GM19455 (cell line): ENCODE measurements at regions not wholly inside any gene's neighbourhood (a gene's known extent, or its start where the extent isn't known, plus 50 kb on each side); places are given as distances from the start of the nearest gene placed in this dataset.

ENCODE experiments used
- ATAC-seq: cut with Tn5 transposase; IDR thresholded peaks from one replicate; pipeline ENCODE4 v1.9.1; 2021; ENCODE audit not compliant: unreplicated experiment

DNA sequence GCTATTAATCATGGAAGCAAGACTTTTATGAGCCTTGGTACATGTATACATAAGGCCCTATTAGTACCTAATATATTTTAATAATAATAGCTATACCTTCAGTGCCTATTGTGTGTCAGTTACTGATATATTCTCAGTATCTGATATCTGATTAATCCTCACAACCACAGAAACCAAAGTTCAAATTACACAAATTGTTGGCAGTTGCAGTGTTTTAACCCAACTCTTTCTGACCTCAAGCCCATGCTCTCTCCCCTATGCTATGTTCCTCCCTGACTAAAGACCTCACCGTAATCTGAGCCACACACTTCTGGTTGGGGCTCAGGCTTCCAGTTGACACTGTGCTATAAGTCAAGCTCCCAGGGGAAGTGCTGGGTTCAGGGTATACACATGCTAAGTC lies 214.4 kb downstream of the SPTSSA start:
- no peak for ATAC-seq

DNA sequence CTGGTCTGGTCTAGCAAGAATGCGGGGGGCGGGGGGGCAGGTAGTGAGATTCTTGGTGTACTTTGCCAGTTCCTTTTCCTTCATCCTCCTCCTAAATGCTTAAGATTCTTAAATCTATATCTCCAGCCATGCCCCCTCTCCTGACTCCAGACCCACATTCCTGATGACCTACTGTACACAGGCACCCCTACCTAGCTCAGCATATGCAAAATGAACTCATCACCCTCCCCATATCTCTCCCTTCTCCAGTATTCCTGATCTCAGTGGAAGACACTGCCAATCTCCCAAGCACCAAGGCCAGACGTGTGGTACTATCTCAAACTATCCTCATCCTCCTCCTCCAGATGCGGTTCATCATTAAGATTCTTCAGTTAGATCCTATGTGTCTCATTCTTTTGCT lies 215.8 kb downstream of the SPTSSA start:
- no peak for ATAC-seq

DNA sequence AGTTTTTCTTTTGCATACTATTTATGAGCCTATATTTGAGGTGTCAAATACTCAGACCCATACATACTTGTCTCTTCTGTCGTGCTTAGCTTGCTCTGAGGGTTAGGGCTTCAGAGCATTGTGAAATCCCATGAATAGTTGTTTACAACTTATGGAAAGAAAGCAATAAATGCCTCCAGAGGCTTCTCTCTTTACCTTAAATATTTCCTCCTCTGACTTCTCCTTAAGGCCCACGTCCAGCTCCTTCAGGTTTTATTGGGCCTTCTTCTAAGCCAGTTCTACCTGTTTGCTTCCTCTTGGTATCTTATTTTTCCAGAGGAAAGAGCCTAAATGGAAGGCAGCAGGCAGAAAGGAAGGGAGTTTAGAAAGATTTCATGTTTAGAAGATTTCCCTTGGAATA lies 218.6 kb downstream of the SPTSSA start:
- ATAC-seq = no peak

DNA sequence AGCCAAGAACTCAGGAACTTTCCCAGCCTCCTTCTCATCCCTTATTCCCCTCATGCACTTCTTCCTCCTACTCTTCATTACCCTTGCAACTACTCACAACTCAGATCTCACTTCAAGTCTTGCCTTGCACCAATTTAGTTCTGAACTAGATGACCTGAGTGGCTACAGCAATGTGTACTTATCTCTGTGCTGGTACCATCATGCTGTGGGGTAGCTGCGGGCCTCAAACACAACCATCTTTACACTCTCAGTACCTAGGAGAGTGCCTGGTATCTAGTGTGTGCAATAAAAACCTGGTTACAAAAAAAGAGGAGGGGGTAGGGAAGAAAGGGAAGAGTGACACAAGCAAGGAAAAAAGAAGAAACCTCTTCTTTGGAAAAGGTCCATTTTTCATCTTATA lies 219.0 kb downstream of the SPTSSA start:
- no peak for ATAC-seq

DNA sequence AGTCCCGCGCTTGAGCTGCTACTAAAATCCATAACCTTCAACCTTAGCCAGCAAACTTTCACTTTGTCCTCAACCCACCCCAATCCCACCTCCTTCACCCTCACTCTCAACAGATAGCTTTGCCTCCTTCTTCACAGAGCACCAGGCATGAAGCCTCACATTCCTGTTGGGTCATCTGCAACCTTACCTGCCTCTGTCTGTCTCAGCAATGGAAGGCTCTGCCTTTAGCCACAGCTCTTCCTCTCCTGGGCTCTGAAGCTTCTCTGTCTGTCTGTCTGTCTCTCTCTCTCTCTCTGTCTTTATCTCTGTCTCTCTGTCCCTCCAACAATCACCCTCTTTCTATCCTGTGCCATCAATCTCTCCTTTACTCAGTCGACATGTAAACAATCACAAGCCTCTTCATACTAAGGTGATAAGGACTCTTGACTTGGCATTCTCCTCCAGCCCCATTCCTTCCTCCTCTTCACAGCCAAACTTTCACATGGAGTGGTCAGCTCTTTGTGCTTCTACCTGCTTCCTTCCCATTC lies 220.8 kb downstream of the SPTSSA start:
- ATAC-seq = no peak

DNA sequence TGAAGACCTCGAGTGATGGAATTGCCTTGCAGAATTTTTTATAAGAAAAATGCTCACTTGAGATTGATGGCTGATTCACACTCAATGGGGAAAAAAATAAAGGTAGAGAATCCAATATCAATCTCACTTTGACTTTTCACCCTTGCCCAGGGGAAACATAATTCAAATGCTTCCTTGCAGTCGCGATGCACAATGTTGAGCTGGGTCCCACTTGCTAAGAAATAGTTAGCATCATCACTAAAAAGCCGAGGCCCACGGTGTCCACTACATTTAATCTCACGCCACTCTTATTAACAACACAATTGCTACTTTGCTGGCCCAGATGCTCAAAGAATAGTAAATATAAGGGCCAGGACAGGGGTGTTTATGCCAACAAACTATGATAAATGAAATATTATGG lies 223.4 kb downstream of the SPTSSA start:
- no peak for ATAC-seq

DNA sequence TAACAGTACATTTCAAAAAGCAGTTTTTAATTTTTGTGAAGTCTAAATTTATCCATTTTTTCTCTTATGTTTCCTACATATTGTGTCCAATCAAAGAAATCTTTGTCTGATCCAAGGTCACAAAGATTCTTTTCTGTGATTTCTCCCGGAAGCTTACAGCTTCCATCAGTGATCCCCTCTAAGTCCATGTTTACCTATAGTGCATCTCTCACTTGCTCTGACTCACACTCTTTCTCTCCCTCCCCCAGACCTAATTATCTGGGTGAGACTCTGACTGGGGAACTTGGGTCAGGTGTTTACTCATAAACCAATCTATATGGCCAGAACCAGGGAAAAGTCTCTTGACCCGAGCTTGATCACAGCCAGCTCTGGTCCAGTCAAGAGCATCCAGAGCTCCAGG lies 224.4 kb downstream of the SPTSSA start:
- no peak for ATAC-seq

DNA sequence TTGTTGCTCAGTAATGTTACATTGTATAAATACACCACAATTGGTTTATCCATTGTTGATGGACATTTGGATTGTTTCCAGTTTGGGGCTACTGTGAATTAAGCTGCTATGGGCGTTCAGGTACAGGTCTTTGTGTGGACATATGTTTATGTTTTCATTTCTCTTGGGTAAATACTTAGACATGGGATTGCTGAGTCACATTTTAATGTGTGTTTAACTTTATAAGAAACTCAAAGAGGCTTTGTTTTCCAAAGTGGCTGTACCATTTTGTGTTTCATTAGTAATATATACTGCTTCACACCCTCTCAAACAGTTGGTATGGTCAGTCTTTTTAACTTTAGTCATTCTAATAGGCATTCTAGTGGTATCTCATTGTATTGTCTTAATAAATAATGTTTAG lies 225.0 kb downstream of the SPTSSA start:
- ATAC-seq = no peak

DNA sequence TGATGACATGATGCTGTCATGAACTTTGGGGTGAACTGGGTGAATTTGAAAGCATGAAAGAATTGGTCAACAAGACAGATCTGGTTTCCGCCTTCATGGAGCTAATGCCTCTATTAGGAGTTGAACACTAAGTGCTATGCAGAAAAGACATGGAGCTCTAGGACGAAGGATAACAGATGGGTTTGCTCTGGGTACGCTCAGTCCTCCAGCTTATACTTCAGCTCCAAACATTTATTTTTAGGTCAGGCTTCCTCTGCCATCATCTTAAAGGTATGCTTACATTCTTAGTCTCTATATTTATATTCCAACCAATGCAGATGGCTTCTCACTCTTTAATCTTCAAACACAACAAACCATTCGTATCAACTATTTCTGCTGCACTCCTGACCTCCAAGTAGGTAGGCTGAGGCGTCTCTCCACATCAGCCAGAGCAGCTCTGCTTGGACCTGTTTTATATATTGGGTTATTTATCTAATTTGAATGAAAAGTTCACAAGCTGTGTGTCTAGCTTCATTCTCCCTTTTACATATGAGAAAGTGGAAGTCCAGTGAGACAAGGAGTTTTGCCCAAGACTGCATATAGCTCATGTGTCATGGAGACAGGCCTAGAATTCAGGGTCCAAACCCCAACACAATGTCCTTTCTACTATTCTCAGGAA lies 226.3 kb downstream of the SPTSSA start:
- ATAC-seq = no peak

DNA sequence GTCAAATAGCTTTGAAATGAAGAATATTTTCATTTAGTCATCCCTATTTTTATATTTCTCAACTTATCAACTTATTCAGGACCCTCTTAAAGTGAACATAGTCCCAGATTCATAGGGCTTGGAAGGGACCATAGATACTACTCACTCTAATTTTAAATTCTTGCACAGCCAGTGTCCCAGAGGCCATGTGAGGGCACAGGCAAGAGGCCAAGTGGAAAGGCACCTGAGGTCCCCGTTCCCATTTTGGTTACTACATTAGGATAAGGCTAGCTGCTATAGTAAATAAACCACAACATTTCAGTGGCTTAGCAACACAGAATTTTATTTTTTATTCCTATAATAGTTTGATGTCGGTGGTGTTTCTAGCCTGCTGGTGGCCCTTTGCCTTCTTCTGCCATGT lies 227.8 kb downstream of the SPTSSA start:
- ATAC-seq = no peak

DNA sequence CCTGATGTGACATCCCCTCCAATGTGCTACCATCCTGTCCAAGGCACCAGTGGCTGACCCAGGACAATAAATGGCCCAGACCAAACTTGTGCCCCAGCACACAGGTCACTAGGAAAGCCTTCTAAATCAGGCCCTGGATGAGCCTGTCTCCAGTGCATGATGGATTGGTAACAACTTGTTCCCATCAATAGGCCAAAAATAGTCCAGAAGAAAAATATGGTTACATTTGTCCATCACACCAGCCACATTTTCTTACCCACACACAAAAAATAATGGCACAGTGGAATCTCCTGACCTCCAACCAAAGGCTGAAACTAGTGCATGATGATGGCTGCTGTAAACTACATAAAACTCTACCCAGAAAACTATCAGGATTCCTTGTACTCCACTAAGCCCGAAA lies 228.4 kb downstream of the SPTSSA start:
- ATAC-seq = no peak

DNA sequence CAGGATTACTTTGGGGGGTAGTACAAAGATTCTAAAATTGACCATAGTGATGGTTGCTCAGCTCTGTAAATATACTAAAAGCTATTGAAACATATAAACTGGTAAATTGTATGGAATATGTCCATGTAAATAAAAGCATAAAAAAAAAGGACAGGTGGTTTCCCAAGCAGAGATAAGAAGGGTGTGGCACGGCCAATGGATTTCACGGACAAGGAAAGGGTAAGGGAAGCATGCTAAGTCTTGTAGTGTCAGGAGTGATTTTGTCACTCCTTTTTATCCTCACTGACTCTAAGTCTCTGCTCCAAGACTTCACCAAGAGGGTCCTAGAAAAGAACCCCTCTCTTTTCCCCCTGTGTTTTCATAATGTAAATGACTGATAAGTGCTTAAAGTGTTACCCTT lies 229.2 kb downstream of the SPTSSA start:
- no peak for ATAC-seq

DNA sequence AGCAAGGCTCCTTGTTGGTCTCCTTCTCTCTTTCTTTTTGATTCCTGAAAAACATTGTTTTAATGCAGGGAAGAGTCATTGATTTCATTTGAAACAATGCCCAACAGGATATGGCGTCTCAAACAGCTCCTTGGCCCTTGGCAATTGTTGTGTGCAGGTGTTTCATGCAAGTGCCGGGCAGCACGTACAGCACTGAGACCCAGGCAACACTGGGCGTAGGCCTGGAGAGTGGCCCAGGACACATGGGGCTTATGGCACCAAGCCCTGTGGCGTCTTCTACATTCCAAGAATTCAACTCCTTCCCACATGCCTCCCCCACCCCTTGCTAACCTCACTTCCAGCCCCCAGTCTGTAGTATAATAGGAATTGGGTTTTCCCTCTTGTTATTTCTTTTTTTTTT lies 230.4 kb downstream of the SPTSSA start:
- no peak for ATAC-seq

DNA sequence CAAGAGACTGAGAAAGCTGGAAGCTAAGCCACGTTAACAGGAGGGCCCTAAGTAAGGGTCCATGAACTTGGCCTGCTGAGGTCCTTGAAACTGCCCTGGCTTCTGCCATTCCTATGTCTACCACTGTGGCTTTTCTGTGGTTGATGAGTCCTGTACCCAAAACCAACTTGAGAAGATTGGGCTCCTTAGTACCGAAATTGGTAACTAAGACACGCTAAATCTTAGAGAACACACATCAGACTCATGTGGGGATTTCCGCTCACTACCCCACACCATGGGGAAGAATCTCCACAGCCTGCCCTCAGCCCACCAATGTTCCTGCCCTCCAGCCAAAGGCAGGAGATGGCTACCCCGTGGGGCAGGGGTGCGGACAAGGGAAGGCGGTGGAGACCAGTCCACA lies 232.9 kb downstream of the SPTSSA start:
- no peak for ATAC-seq

DNA sequence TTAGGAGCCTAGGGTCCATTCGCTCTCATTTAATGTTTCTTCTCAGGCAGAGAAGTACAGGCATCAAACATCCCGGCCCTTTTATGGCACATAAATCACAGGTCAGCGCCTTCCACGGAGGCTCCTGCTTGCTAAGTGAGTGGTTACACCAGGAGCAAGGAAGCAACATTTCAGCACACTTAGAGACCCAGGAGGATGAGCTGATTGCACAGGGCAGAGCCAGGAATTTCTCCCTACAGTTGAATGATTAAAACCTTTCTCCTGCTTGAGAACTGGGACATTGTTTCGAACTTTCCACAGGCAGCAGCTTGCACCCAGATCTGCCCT lies 233.4 kb downstream of the SPTSSA start:
- ATAC-seq = no peak

DNA sequence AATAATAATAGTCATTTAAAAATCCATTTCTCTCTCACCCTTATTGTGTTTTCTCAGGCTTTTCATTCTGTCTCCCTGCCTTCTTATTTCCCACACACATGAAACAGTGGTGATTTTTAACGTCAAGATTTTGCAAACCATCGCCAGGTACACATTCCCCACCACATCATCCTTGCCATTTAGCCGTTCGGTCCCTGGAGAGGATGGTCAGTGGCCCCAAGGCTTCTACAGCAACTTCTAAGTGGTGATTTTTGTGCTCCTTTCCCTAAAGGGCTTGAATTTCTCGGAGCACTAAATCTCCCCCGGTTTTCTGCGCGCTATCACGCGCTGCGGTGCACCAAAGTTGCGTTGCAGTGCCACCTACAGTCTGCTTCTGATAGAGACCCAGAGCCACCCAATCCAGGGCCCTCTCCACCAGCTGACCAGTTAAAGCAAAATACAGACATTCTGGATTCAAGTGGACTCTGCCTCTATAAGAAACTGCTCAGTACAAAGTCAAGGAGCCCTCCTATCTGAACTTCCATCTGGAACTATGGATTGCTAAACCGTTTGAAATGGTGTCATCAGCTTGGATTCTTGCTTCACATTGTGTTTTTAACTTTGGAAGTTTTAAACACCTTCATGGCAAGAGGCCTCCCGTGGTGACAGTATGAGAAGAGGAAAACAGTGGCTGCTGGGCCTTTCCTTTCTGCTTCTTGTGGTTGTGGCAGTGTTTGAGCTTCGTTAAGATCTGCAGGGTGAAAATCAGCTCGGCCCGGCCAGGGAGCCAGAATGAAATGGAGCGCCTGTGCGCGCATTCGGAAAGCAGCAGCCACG lies 234.0 kb downstream of the SPTSSA start:
- ATAC-seq = peak; percentile 79

DNA sequence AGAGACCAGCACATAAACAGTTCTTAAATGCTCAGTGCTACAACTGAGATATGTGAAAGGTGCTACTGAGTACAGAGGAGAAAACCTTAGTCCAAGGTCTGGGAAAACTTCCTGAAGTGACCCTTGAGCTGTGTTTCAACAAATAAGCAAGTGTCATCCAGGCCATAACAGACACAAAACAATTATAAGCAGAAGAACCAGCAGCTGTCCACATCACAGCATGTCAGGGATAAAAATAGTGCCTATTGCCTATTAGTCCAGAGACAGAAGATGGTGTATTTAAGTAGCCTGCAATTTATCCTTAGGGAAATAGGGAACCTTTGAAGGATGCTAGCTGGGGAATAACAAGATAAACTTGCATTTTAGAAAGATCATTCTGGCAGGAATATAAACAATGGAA lies 237.8 kb downstream of the SPTSSA start:
- no peak for ATAC-seq

DNA sequence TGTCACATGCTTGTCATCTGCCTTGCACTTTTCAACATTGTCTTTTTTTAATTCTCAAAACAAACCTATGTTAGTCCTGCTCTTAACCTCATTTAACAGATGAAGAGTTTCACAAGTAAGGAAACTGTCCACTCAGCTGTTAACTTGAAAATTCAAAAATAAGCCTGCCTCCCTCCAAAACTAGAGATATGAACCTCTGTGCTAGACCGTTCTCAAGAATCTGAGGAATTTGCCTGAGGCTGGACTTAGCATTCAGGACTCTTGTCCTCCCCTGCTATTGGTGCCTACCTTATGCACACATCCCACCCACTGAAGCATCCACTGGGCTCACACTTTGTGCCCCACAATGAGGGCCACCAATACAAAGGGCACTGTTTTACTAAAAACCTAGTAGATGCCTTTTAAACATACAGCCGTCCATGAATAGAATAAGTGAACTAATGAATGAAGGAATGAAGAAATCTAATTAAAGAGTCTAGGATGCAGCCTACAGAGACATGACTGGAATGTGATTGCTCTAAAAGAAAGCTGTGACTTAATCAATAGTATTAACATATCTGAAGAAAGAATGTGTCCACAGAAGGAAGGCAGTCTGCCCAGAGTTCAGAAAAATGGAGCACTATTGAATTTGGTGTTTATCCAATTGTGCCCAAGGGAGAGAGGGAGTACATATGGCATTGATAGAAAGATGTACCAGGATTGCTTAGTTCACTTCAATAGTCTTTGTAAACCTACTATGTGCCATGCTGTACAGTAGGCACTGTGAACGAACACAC lies 238.5 kb downstream of the SPTSSA start:
- no peak for ATAC-seq

DNA sequence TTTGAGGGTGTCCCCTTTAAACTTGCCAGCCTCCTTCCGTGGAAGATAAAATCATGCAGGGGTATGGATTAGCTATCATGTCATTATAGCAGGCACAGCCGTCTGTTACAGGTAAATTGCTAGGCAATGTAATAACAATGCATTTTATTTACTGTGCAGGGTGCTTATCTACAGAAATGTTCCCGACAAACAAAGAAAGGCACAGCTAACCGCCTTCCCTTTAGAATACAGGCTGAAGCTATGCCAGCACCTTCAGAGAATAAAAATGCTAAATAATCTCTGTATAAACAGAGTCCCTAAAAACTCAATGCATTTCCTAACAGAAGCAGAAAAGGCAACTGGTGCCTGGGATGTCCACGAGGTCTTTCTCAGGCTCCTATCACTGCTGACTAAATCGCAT lies 239.2 kb downstream of the SPTSSA start:
- no peak for ATAC-seq

DNA sequence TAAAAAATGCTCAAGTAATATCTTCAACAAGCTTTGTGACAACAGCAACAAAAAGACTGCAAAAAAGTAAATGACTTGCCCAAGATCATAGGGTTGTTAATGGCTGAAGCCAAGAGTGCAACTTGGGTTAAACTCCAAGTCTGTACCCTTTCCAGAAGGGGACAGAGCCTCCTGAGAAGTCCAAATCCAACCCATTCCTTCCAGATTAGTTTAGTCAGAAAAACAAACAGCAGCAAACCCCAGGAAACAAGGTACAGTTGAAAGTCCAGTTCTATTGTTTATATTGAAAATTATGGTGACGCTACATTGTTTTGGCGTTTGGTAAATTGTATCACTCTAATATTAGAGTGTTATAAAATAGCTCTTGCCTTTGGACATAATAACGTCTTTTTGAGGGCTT lies 239.9 kb downstream of the SPTSSA start:
- ATAC-seq = no peak

DNA sequence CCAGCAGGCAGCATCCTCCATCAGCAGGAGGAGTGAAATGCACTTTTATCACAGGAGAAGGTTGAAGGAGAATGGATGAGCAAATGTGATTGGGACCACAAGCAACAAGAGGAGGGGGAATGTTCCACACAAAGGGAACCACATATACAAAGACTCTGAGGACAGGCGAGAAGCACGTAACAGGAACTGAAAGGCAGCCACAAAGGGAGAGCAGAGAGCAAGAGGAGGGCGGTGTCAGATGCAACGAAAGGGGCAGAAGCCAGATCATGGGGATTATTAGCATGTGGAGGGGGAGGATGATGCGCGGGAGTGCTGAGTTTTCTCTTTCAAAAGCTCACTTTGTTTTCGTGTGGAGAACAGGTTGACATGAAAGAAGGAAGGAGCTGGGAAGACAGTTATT lies 241.1 kb downstream of the SPTSSA start:
- peak; percentile 75 for ATAC-seq

DNA sequence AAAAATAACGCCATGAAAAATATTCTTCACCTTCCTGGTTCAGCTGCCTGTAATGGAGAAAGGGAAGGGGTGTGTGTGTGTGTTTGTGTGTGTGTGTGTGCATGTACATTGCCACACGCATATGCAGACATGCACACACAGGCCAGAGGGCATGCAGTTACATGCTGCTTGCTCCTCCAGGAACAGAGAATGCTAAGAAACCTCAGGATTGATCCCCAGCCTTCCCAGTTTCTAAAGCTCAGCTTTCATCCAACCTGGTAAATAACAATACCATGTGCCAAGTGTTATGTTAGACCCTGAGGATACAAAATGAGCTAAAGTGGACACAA lies 241.7 kb downstream of the SPTSSA start:
- no peak for ATAC-seq
